ENCODE measurements at regions not wholly inside any gene's neighbourhood (a gene's known extent, or its start where the extent isn't known, plus 50 kb on each side); places are given as distances from the start of the nearest gene placed in this dataset.

DNA sequence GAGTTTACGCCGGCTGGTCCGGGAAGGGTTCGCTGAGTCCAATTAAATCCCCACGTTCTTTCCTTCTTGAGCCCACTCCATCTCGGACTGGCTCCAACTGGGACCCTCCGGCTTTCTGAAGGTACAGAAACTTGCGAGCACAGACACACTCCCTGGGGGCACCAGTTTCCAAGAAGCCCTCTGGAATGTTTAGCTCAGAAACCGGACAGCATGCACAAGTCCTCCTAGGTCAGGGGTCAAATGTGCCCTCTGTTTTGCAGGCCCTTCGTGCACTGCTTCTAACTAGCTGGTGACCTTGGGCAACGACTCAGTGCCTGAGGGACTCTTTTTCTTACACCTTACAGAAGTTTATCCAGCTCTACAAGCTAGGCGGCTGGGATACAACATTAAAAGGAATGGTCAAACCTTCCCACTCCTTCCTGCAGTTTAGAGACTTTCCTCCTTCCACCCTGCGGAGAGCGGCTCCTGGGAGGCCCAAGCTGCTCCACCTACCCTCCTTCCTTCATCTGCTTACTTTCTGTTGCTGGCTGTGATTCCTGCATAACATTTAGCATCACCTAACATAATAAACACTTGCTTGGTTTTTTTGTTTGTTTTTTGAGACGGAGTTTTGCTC, 275.5 kb downstream of the BCOR start:
- no peak for TF ChIP-seq POLR2A (IDR thresholded peaks at IDR 0.05)
- TF ChIP-seq EP300 (IDR thresholded peaks at IDR 0.05): no peak
- TF ChIP-seq, protein P1, sequence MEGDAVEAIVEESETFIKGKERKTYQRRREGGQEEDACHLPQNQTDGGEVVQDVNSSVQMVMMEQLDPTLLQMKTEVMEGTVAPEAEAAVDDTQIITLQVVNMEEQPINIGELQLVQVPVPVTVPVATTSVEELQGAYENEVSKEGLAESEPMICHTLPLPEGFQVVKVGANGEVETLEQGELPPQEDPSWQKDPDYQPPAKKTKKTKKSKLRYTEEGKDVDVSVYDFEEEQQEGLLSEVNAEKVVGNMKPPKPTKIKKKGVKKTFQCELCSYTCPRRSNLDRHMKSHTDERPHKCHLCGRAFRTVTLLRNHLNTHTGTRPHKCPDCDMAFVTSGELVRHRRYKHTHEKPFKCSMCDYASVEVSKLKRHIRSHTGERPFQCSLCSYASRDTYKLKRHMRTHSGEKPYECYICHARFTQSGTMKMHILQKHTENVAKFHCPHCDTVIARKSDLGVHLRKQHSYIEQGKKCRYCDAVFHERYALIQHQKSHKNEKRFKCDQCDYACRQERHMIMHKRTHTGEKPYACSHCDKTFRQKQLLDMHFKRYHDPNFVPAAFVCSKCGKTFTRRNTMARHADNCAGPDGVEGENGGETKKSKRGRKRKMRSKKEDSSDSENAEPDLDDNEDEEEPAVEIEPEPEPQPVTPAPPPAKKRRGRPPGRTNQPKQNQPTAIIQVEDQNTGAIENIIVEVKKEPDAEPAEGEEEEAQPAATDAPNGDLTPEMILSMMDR (IDR thresholded peaks at IDR 0.05): no peak
- TF ChIP-seq POLR2AphosphoS5 (IDR thresholded peaks at IDR 0.05): no peak
- Histone ChIP-seq H3K4me1 (peaks cover 0 to 10% (median 2%) of the 10 kb centered on the region in 4 donors), H3K9me3 (peaks cover 0 to 3% (median 0%) of the 10 kb centered on the region in 4 donors), H3K36me3 (no peaks in the 10 kb centered on the region), H3K4me3 (no peak overlapping the region), H3K27ac (no peak overlapping the region), H3K27me3 (peaks cover 0 to 10% (median 0%) of the 10 kb centered on the region in 3 donors)
- no peak for DNase-seq
- WGBS, 2 donors: 92 to 96% methylated on average over 15 of the region's 15 CpGs
- intact Hi-C loops (cut with DNase I): loop anchor here (5.0 kb wide), 1 partner anchor 85 kb away; no protein-coding TSS in a partner anchor

DNA sequence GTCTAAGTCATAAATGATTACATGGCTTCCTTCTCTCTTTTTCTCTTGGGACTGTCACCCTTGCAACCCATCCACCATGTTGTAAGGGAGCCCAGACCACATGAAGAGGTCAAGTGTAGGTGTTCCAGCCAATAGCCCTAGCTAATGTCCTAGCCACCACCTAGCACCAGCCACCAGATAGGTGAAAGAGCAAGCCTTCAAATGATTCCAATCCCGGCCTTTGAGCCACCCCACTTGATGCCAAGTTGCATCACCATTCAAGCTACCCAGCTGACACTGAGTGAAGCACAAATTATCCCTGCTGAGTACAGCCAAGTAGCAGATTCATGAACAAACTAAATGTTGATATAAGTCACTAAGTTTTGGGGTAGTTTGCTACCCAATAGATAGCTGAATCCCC, 274.3 kb downstream of the BCOR start:
- no peak for TF ChIP-seq EP300 (IDR thresholded peaks at IDR 0.05)
- TF ChIP-seq POLR2A (IDR thresholded peaks at IDR 0.05): no peak
- TF ChIP-seq, protein P1 (IDR thresholded peaks at IDR 0.05): no peak
- no peak for TF ChIP-seq POLR2AphosphoS5 (IDR thresholded peaks at IDR 0.05)

DNA sequence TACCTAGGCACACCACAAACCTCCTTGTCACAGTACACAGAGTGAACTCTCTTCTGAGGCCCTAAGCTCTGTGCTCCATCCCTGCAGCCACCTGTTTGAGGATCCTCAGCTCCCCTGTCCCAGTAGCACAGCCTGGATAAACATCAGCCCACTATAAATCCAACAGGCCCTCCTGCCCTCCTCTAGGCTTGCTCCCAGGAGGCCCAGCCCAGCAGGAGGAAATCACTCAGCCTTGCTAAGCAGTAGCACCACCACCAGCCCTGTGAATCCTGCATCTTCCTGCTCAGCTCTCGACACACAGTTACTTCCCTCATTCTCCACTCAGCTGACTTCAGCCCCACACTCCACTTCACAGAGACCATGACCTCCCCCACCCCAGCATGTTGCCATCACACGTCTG, 273.9 kb downstream of the BCOR start:
- Histone ChIP-seq H3K4me3 (no peak overlapping the region), H3K27ac (no peak overlapping the region), H3K36me3 (no peaks in the 10 kb centered on the region), H3K27me3 (peaks cover 0 to 10% (median 0%) of the 10 kb centered on the region in 3 donors), H3K9me3 (peaks cover 0 to 3% (median 0%) of the 10 kb centered on the region in 4 donors), H3K4me1 (peaks cover 0 to 10% (median 2%) of the 10 kb centered on the region in 4 donors)
- no peak for DNase-seq
- intact Hi-C loops (cut with DNase I): loop anchor here (5.0 kb wide), 1 partner anchor 83 kb away; no protein-coding TSS in a partner anchor
- 64 to 86% methylated on average over 2 of the region's 2 CpGs for WGBS, 2 donors
- TF ChIP-seq, protein P1 (IDR thresholded peaks at IDR 0.05): no peak
- TF ChIP-seq POLR2A (IDR thresholded peaks at IDR 0.05): no peak
- no peak for TF ChIP-seq POLR2AphosphoS5 (IDR thresholded peaks at IDR 0.05)
- no peak for TF ChIP-seq EP300 (IDR thresholded peaks at IDR 0.05)

More for the DNA sequence above, 274.3 kb downstream of the BCOR start:
- intact Hi-C loops (cut with DNase I): loop anchor here (5.0 kb wide), 1 partner anchor 84 kb away; no protein-coding TSS in a partner anchor
- H3K4me3 ChIP-seq: no peak overlapping the region
- peaks cover 0 to 3% (median 0%) of the 10 kb centered on the region in 4 donors for H3K9me3 ChIP-seq
- H3K27ac ChIP-seq: no peak overlapping the region
- no peaks in the 10 kb centered on the region for H3K36me3 ChIP-seq
- peaks cover 0 to 10% (median 0%) of the 10 kb centered on the region in 3 donors for H3K27me3 ChIP-seq
- peaks cover 0 to 10% (median 2%) of the 10 kb centered on the region in 4 donors for H3K4me1 ChIP-seq
- WGBS, 2 donors: 95% methylated on average over 1 of the region's 1 CpG
- no peak for DNase-seq

DNA sequence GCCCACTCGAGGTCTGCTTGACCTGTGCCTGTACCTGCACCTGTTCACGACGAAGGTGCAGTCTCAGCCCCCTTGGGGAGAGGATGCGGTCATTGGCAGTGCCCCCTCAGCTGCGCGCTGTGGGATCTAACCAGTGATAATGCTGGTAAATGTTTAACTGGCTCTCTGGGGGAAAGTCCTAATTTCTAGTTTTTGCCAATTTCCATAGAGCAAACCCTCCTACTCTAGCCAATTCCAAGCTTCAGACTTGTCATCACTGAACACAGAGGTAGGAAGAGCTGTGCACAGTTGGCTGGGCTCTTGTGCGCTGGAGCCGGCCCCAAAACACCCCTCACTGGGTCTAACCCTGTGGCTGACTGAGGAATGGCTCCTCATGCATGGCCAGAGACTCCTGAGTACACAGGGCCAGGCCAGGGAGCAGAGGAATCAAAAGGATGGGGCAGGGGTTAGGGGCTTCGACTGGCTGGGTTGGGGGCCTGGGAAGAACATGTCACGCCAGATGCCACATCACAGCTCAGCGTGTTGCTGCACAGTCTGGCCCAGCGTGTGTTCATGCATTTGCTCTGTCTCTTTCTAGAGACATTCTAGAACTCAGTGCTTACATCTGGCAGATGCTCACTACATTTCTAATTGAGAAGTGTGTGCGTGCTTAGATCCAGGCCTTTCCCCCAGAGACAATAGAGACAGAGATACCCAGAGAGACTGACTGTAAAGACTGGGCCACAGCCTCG, 270.8 kb downstream of the BCOR start:
- DNase-seq: no peak
- 80 to 86% methylated on average over 14 of the region's 14 CpGs for WGBS, 2 donors
- H3K27ac ChIP-seq: no peak overlapping the region
- TF ChIP-seq EP300 (IDR thresholded peaks at IDR 0.05) (no peak), POLR2AphosphoS5 (IDR thresholded peaks at IDR 0.05) (no peak)
- TF ChIP-seq, protein P1 (IDR thresholded peaks at IDR 0.05): no peak
- intact Hi-C loops (cut with DNase I): no loop called here
- no peak overlapping the region for H3K4me3 ChIP-seq
- no peaks in the 10 kb centered on the region for H3K27me3 ChIP-seq
- H3K4me1 ChIP-seq: no peaks in the 10 kb centered on the region
- peaks cover 0 to 4% (median 0%) of the 10 kb centered on the region in 4 donors for H3K9me3 ChIP-seq
- no peaks in the 10 kb centered on the region for H3K36me3 ChIP-seq
